Testis (tissue), 2 donors: ENCODE measurements at regions not wholly inside any gene's neighbourhood (a gene's known extent, or its start where the extent isn't known, plus 50 kb on each side); places are given as distances from the start of the nearest gene placed in this dataset.

Experiments
- DNase-seq: peaks from one replicate; pipeline ENCODE4 v3.0.0-alpha.2; 2019
- H3K27ac ChIP-seq, 2 donors: fragments of 200-600 bp; sonication (generic); one replicate each; pipeline ENCODE4 v1.5.1; 2019
- H3K27me3 ChIP-seq: fragments of 200-600 bp; sonication (generic); one replicate; pipeline ENCODE4 v1.5.1; 2019
- H3K36me3 ChIP-seq: fragments of 200-600 bp; sonication (generic); one replicate; pipeline ENCODE4 v1.5.1; 2017; ENCODE audit warnings: low read depth; ENCODE audit errors: missing control alignments
- H3K4me1 ChIP-seq: fragments of 200-600 bp; sonication (generic); one replicate; pipeline ENCODE4 v1.5.1; 2019
- H3K4me3 ChIP-seq, 2 donors: fragments of 200-600 bp; sonication (generic); one replicate each; pipeline ENCODE4 v1.5.1; 2017 to 2019
- H3K9me3 ChIP-seq: fragments of 200-600 bp; sonication (generic); one replicate; pipeline ENCODE4 v1.5.1; 2017
- CTCF ChIP-seq, 3 experiments: fragments of 450-650 bp in 2 of 3; fragments of 200-600 bp in 1 of 3; sonication (generic) in 1 of 3; IDR thresholded peaks; one replicate each; pipeline ENCODE4 v1.5.1; 2016 to 2019; ENCODE audit warnings: antibody characterized with exemption in 3 of 3, mild to moderate bottlenecking in 2 of 3, moderate library complexity in 1 of 3
- POLR2A ChIP-seq: fragments of 450-650 bp; IDR thresholded peaks from one replicate; pipeline ENCODE4 v1.6.1; 2017; ENCODE audit warnings: antibody characterized with exemption, mild to moderate bottlenecking, moderate library complexity
- WGBS, 2 donors: methylation state at CpG; one replicate each; pipeline ENCODE4 v1.1.5; 2018; 5-methylcytosine and 5-hydroxymethylcytosine counted together
- intact Hi-C: fragments of 100-400 bp; cut with DNase I; formaldehyde crosslinking; loops from one replicate; pipeline ENCODE4 v1.15.1; 2023; ENCODE audit warnings: low total_unique reads

- no peak overlapping the region for H3K4me3 ChIP-seq
- no peaks in the 10 kb centered on the region for H3K36me3 ChIP-seq
- 91 to 92% methylated on average over 2 of the region's 2 CpGs for WGBS, 2 donors
- no peaks in the 10 kb centered on the region for H3K4me1 ChIP-seq
- no peak for TF ChIP-seq CTCF (IDR thresholded peaks at IDR 0.05)
- TF ChIP-seq POLR2A = no peak
- no peaks in the 10 kb centered on the region for H3K9me3 ChIP-seq
- H3K27me3 ChIP-seq = no peaks in the 10 kb centered on the region
- H3K27ac ChIP-seq = no peak overlapping the region
- DNase-seq = no peak
- intact Hi-C loops = no loop called here
Measured at GRCh38 chr13:99752373-99752772, 219.2 kb downstream of the ZIC5 start.

GRCh38 chr13:99751517-99752199 lies 219.9 kb downstream of the ZIC5 start:
- Histone ChIP-seq H3K9me3 (no peaks in the 10 kb centered on the region), H3K27me3 (no peaks in the 10 kb centered on the region), H3K36me3 (no peaks in the 10 kb centered on the region), H3K4me3 (no peak overlapping the region), H3K27ac (no peak overlapping the region), H3K4me1 (no peaks in the 10 kb centered on the region)
- no peak for DNase-seq
- intact Hi-C loops = no loop called here
- WGBS, 2 donors = 81 to 84% methylated on average over 10 of the region's 10 CpGs
- TF ChIP-seq CTCF (IDR thresholded peaks at IDR 0.05) (no peak), POLR2A (no peak)

DNA sequence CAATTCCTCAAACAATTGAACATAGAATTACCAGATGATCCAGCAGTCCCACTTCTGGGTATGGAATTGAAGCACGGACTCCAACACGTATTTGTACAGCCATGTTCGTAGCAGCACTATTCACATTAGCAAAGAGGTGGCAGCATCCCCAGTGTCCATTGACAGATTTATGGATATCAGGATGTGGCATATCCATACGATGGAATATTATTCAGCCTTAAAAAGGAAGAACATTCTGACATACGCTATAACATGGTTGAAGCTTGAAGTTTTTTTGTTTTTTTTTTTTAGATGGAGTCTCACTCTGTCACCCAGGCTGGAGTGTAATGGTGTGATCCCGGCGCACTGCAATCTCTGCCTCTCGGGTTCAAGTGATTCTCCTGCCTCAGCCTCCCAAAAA lies 220.6 kb downstream of the ZIC5 start:
- H3K9me3 ChIP-seq = no peaks in the 10 kb centered on the region
- intact Hi-C loops = no loop called here
- no peak overlapping the region for H3K4me3 ChIP-seq
- TF ChIP-seq CTCF (IDR thresholded peaks at IDR 0.05) (no peak), POLR2A (no peak)
- no peaks in the 10 kb centered on the region for H3K4me1 ChIP-seq
- DNase-seq = no peak
- H3K27me3 ChIP-seq = no peaks in the 10 kb centered on the region
- H3K27ac ChIP-seq = no peak overlapping the region
- no peaks in the 10 kb centered on the region for H3K36me3 ChIP-seq
- 94 to 95% methylated on average over 8 of the region's 8 CpGs for WGBS, 2 donors

- no peaks in the 10 kb centered on the region for H3K9me3 ChIP-seq
- H3K36me3 ChIP-seq = no peaks in the 10 kb centered on the region
- no peak overlapping the region for H3K4me3 ChIP-seq
- no peaks in the 10 kb centered on the region for H3K4me1 ChIP-seq
- TF ChIP-seq POLR2A = no peak
- 77 to 79% methylated on average over 11 of the region's 11 CpGs for WGBS, 2 donors
- H3K27me3 ChIP-seq = no peaks in the 10 kb centered on the region
- intact Hi-C loops = no loop called here
- H3K27ac ChIP-seq = no peak overlapping the region
- no peak for DNase-seq
Measured at GRCh38 chr13:99749271-99750019, 222.1 kb downstream of the ZIC5 start.

DNA sequence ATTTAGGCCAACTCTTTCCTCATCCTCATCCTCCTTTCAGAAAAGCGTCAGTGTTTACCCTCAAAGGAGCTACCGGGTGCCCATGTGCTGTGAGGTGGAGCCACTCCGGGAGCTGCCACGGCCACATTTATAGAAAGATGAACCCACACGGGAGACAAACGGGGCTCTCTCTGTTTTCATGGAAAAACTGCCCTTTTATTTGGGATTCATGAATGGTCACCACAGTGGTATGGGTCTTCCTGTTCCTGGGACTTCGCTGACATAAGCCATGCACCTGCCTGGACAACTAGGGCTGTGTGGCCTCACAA lies 224.2 kb downstream of the ZIC5 start:
- Histone ChIP-seq H3K36me3 (no peaks in the 10 kb centered on the region), H3K27me3 (no peaks in the 10 kb centered on the region), H3K27ac (no peak overlapping the region), H3K9me3 (no peaks in the 10 kb centered on the region), H3K4me3 (no peak overlapping the region), H3K4me1 (no peaks in the 10 kb centered on the region)
- DNase-seq = no peak
- TF ChIP-seq POLR2A (no peak), CTCF (IDR thresholded peaks at IDR 0.05) (no peak)
- WGBS, 2 donors = 40 to 47% methylated on average over 7 of the region's 7 CpGs
- intact Hi-C loops = no loop called here
